Neural progenitor cell (in vitro differentiated cells): ENCODE measurements at regions not wholly inside any gene's neighbourhood (a gene's known extent, or its start where the extent isn't known, plus 50 kb on each side); places are given as distances from the start of the nearest gene placed in this dataset.

ENCODE experiments used
- DNase-seq: peaks from one replicate; pipeline ENCODE4 v3.0.0-alpha.2; 2016; ENCODE audit warnings: low spot score
- H2AFZ ChIP-seq: fragments of 200-600 bp; sonication (generic); replicated peaks from 2 replicates; pipeline ENCODE4 v1.6.1; 2016; ENCODE audit warnings: antibody characterized with exemption
- H3F3A ChIP-seq: fragments of 200-600 bp; sonication (generic); 2 replicates; pipeline ENCODE4 v1.6.1; 2016; ENCODE audit warnings: antibody characterized with exemption, low read depth
- H3K27ac ChIP-seq: fragments of 200-600 bp; sonication (generic); 2 replicates; pipeline ENCODE4 v1.5.1; 2016; ENCODE audit warnings: mild to moderate bottlenecking
- H3K27me3 ChIP-seq: fragments of 200-600 bp; sonication (generic); 2 replicates; pipeline ENCODE4 v1.6.1; 2016; ENCODE audit warnings: mild to moderate bottlenecking, moderate library complexity
- H3K36me3 ChIP-seq: fragments of 200-600 bp; sonication (generic); 2 replicates; pipeline ENCODE4 v1.5.1; 2016
- H3K4me1 ChIP-seq: fragments of 200-600 bp; sonication (generic); 2 replicates; pipeline ENCODE4 v1.6.1; 2016; ENCODE audit warnings: mixed run types
- H3K4me2 ChIP-seq: fragments of 200-600 bp; sonication (generic); 2 replicates; pipeline ENCODE4 v1.6.1; 2016
- H3K4me3 ChIP-seq: fragments of 200-600 bp; sonication (generic); 2 replicates; pipeline ENCODE4 v1.5.1; 2016
- H3K79me2 ChIP-seq: fragments of 200-600 bp; sonication (generic); 2 replicates; pipeline ENCODE4 v1.6.1; 2016; ENCODE audit warnings: low read depth
- H3K9ac ChIP-seq: fragments of 200-600 bp; sonication (generic); 2 replicates; pipeline ENCODE4 v1.6.1; 2016
- H3K9me3 ChIP-seq: fragments of 200-600 bp; sonication (generic); 2 replicates; pipeline ENCODE4 v1.5.1; 2016; ENCODE audit warnings: low read depth
- H4K20me1 ChIP-seq: fragments of 200-600 bp; sonication (generic); 2 replicates; pipeline ENCODE4 v1.6.1; 2016; ENCODE audit warnings: low read depth
- H3K27ac Mint-ChIP-seq: 3 replicates; pipeline ENCODE4 v1.8.0; 2021; ENCODE audit warnings: mixed read lengths
- H3K27me3 Mint-ChIP-seq: 2 replicates; pipeline ENCODE4 v1.8.0; 2022; ENCODE audit warnings: low read depth, mild to moderate bottlenecking, inconsistent platforms, moderate library complexity, mixed read lengths; ENCODE audit not compliant: insufficient read depth
- H3K36me3 Mint-ChIP-seq: 3 replicates; pipeline ENCODE4 v1.8.0; 2021; ENCODE audit warnings: mixed read lengths
- H3K4me1 Mint-ChIP-seq: 3 replicates; pipeline ENCODE4 v1.8.0; 2021; ENCODE audit warnings: mixed read lengths
- H3K4me3 Mint-ChIP-seq: 3 replicates; pipeline ENCODE4 v1.8.0; 2021; ENCODE audit warnings: mild to moderate bottlenecking, moderate library complexity, mixed read lengths
- H3K9me3 Mint-ChIP-seq: 3 replicates; pipeline ENCODE4 v1.8.0; 2020; ENCODE audit warnings: mixed read lengths
- EZH2 ChIP-seq: fragments of 200-600 bp; sonication (generic); IDR thresholded peaks from 2 replicates; pipeline ENCODE4 v1.6.1; 2017; ENCODE audit warnings: antibody characterized with exemption, mild to moderate bottlenecking, moderate library complexity
- EZH2phosphoT487 ChIP-seq: fragments of 200-600 bp; sonication (generic); IDR thresholded peaks from 2 replicates; pipeline ENCODE4 v1.6.1; 2017; ENCODE audit warnings: antibody characterized with exemption
- TF ChIP-seq, protein P1 (sequence below): fragments of 200-600 bp; sonication (generic); IDR thresholded peaks from 2 replicates; pipeline ENCODE4 v1.5.1; 2017; ENCODE audit warnings: antibody characterized with exemption, mild to moderate bottlenecking

DNA sequence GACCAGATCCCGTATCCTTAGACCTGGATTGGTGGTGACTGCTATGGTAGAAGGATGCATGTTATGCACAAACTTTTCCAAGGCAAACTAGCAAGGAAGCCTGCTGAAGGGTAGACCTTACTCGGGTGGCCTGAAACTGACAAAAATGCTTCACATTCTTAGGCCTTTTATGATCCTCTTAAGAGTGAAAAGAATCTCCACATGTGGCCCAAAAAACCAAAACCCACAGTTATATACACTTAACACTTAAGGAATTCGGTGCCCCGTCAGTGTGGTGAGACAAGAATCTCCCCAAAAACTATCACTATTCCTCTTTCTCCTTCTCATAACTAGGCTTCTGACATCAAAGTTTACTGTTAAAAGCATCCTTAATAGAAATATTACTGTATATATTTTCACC, 130.1 kb upstream of the SOX2 start:
- no peak overlapping the region for H3K4me3 ChIP-seq
- no peaks in the 10 kb centered on the region for H3K4me1 ChIP-seq
- TF ChIP-seq EZH2phosphoT487 (no peak), EZH2 (no peak)
- TF ChIP-seq, protein P1, sequence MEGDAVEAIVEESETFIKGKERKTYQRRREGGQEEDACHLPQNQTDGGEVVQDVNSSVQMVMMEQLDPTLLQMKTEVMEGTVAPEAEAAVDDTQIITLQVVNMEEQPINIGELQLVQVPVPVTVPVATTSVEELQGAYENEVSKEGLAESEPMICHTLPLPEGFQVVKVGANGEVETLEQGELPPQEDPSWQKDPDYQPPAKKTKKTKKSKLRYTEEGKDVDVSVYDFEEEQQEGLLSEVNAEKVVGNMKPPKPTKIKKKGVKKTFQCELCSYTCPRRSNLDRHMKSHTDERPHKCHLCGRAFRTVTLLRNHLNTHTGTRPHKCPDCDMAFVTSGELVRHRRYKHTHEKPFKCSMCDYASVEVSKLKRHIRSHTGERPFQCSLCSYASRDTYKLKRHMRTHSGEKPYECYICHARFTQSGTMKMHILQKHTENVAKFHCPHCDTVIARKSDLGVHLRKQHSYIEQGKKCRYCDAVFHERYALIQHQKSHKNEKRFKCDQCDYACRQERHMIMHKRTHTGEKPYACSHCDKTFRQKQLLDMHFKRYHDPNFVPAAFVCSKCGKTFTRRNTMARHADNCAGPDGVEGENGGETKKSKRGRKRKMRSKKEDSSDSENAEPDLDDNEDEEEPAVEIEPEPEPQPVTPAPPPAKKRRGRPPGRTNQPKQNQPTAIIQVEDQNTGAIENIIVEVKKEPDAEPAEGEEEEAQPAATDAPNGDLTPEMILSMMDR: no peak
- no peaks in the 10 kb centered on the region for H3K27me3 ChIP-seq
- no peak overlapping the region for H2AFZ ChIP-seq
- H3K27ac ChIP-seq: no peak overlapping the region
- H3K4me3 Mint-ChIP-seq: no peak overlapping the region
- no peaks in the 10 kb centered on the region for H3K27me3 Mint-ChIP-seq
- no peaks in the 10 kb centered on the region for H3K36me3 Mint-ChIP-seq
- peaks cover 3% of the 10 kb centered on the region for H3K4me1 Mint-ChIP-seq
- peaks cover 1% of the 10 kb centered on the region for H3K9me3 Mint-ChIP-seq
- H3K79me2 ChIP-seq: no peaks in the 10 kb centered on the region
- H3K27ac Mint-ChIP-seq: no peak overlapping the region
- H3K9me3 ChIP-seq: no peaks in the 10 kb centered on the region
- no peak overlapping the region for H3K4me2 ChIP-seq
- H4K20me1 ChIP-seq: no peaks in the 10 kb centered on the region
- H3F3A ChIP-seq: no peaks in the 10 kb centered on the region
- no peak for DNase-seq
- no peak overlapping the region for H3K9ac ChIP-seq
- H3K36me3 ChIP-seq: no peaks in the 10 kb centered on the region

DNA sequence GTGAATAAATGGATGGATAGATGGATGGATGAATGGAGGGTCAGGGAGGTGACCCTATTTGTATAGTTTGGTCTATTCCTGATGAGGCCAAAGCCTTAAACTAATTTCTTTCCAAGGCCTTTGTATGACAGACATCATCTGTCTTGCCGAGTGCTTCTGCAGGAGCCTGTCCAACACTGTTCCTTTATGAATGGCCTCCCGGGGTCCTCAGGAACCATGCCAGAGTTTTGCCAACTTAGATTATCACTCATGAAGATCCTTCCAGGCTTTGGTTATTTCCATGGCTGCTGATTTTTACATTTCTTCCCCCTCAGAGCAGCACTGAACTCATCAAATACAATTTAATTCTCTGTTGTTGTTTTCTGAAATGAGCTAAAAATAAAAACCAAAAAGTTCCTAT, 133.0 kb upstream of the SOX2 start:
- no peak overlapping the region for H3K4me3 ChIP-seq
- peaks cover 3% of the 10 kb centered on the region for H3K4me1 Mint-ChIP-seq
- H4K20me1 ChIP-seq: no peaks in the 10 kb centered on the region
- no peaks in the 10 kb centered on the region for H3K27me3 Mint-ChIP-seq
- H3K4me1 ChIP-seq: no peaks in the 10 kb centered on the region
- H3K36me3 ChIP-seq: no peaks in the 10 kb centered on the region
- no peaks in the 10 kb centered on the region for H3K36me3 Mint-ChIP-seq
- no peaks in the 10 kb centered on the region for H3F3A ChIP-seq
- TF ChIP-seq EZH2: no peak
- TF ChIP-seq EZH2phosphoT487: no peak
- no peak overlapping the region for H3K27ac Mint-ChIP-seq
- H3K9me3 Mint-ChIP-seq: no peaks in the 10 kb centered on the region
- H3K79me2 ChIP-seq: no peaks in the 10 kb centered on the region
- H3K4me2 ChIP-seq: no peak overlapping the region
- no peak overlapping the region for H3K27ac ChIP-seq
- H3K27me3 ChIP-seq: no peaks in the 10 kb centered on the region
- no peak overlapping the region for H2AFZ ChIP-seq
- DNase-seq: no peak
- no peak overlapping the region for H3K4me3 Mint-ChIP-seq
- H3K9ac ChIP-seq: no peak overlapping the region
- H3K9me3 ChIP-seq: no peaks in the 10 kb centered on the region

DNA sequence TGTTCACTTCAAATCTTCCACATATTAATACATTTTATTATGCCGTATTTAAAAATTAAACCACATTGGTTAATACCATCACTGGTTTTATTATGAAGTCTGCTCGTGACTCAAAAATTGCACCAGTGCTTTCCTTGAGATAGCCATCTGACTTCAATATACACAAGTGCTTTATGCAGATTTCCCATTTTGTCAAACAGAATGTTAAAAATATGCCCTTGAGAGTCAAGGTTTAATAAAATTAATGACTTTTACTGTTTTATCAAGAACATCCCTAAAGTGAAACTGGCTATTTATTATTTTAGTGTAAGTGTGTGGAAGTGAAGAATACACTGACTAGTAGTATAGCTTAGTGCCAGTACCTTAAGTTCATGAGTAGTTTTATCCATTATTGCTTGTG, 139.3 kb upstream of the SOX2 start:
- Histone ChIP-seq H4K20me1 (no peaks in the 10 kb centered on the region), H3K27ac (no peak overlapping the region), H3K27me3 (no peaks in the 10 kb centered on the region), H3K9ac (no peak overlapping the region), H3K79me2 (no peaks in the 10 kb centered on the region), H2AFZ (no peak overlapping the region), H3K36me3 (no peaks in the 10 kb centered on the region), H3K9me3 (no peaks in the 10 kb centered on the region), H3F3A (no peaks in the 10 kb centered on the region), H3K4me3 (no peak overlapping the region), H3K4me1 (no peaks in the 10 kb centered on the region), H3K4me2 (no peak overlapping the region)
- H3K36me3 Mint-ChIP-seq: no peaks in the 10 kb centered on the region
- DNase-seq: no peak
- H3K9me3 Mint-ChIP-seq: no peaks in the 10 kb centered on the region
- H3K27ac Mint-ChIP-seq: no peak overlapping the region
- H3K4me1 Mint-ChIP-seq: no peaks in the 10 kb centered on the region
- H3K4me3 Mint-ChIP-seq: no peak overlapping the region
- TF ChIP-seq EZH2phosphoT487: no peak
- TF ChIP-seq, protein P1: no peak
- no peaks in the 10 kb centered on the region for H3K27me3 Mint-ChIP-seq

DNA sequence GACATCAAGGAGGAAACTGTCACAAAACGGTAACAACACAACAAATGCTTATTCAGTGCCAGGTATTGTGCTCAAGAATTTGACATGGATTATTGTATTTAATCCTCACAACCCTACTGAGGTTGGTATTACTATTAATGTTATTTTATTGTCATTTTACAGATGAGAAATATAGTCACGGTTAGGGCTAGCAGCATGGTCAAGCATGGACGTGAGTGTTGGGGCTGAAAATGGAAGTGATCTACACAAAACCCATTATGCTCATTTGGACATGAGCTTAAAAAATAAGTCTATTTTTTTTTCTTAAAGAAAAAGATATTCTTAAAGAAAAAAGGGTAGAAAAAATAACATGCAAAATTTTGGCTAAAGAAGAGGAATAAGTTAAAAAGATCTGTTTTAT, 141.3 kb upstream of the SOX2 start:
- Mint-ChIP-seq H3K27me3 (no peaks in the 10 kb centered on the region), H3K27ac (no peak overlapping the region), H3K9me3 (no peaks in the 10 kb centered on the region), H3K36me3 (no peaks in the 10 kb centered on the region), H3K4me1 (no peaks in the 10 kb centered on the region), H3K4me3 (no peak overlapping the region)
- no peaks in the 10 kb centered on the region for H3F3A ChIP-seq
- no peaks in the 10 kb centered on the region for H4K20me1 ChIP-seq
- H3K27me3 ChIP-seq: no peaks in the 10 kb centered on the region
- H3K79me2 ChIP-seq: no peaks in the 10 kb centered on the region
- H3K9me3 ChIP-seq: no peaks in the 10 kb centered on the region
- no peak overlapping the region for H2AFZ ChIP-seq
- H3K9ac ChIP-seq: no peak overlapping the region
- H3K4me1 ChIP-seq: no peaks in the 10 kb centered on the region
- H3K36me3 ChIP-seq: no peaks in the 10 kb centered on the region
- no peak overlapping the region for H3K4me2 ChIP-seq
- H3K4me3 ChIP-seq: no peak overlapping the region
- DNase-seq: no peak
- no peak overlapping the region for H3K27ac ChIP-seq
- no peak for TF ChIP-seq EZH2phosphoT487
- TF ChIP-seq, protein P1: no peak
- TF ChIP-seq EZH2: no peak
